ENCODE measurements at regions not wholly inside any gene's neighbourhood (a gene's known extent, or its start where the extent isn't known, plus 50 kb on each side); places are given as distances from the start of the nearest gene placed in this dataset.

- DNase-seq (no peak), ATAC-seq (no peak)
- intact Hi-C loops (cut with DNase I), result no loop called here
- no peaks in the 10 kb centered on the region for H3K27me3 ChIP-seq (ENCODE audit: insufficient read depth in 3 of 3, low read length in 2 of 3)
- no peak overlapping the region for H3K4me3 ChIP-seq
- 69 to 90% (median 88%) methylated on average over 3 of the region's 3 CpGs for WGBS, 3 donors
- no peaks in the 10 kb centered on the region for H3K36me3 ChIP-seq (ENCODE audit: insufficient read depth in 1 of 2, low read depth in 1 of 2)
- no peak for TF ChIP-seq CTCF (IDR thresholded peaks at IDR 0.05)
- no peak overlapping the region for H3K27ac ChIP-seq
- peaks cover 21% of the 10 kb centered on the region for H3K9me3 ChIP-seq
- no peaks in the 10 kb centered on the region for H3K4me1 ChIP-seq
These were observed 355.5 kb upstream of the HTR1E start for GRCh38 chr6:86581833-86582232.

GRCh38 chr6:86563197-86563596 lies 374.1 kb upstream of the HTR1E start:
- no peak for DNase-seq
- H3K36me3 ChIP-seq (ENCODE audit: insufficient read depth in 1 of 2, low read depth in 1 of 2), result no peaks in the 10 kb centered on the region
- no peaks in the 10 kb centered on the region for H3K4me1 ChIP-seq
- ATAC-seq, result no peak
- no peak overlapping the region for H3K27ac ChIP-seq
- intact Hi-C loops (cut with DNase I), result no loop called here
- no peak overlapping the region for H3K4me3 ChIP-seq
- TF ChIP-seq CTCF (IDR thresholded peaks at IDR 0.05), result no peak
- WGBS, 3 donors, result 75 to 91% (median 77%) methylated on average over 1 of the region's 1 CpG
- H3K9me3 ChIP-seq, result no peaks in the 10 kb centered on the region
- no peaks in the 10 kb centered on the region for H3K27me3 ChIP-seq (ENCODE audit: insufficient read depth in 3 of 3, low read length in 2 of 3)

- ATAC-seq (no peak), DNase-seq (no peak)
- no peak overlapping the region for H3K27ac ChIP-seq
- no peaks in the 10 kb centered on the region for H3K9me3 ChIP-seq
- no peak for TF ChIP-seq CTCF (IDR thresholded peaks at IDR 0.05)
- no peaks in the 10 kb centered on the region for H3K4me1 ChIP-seq
- no peaks in the 10 kb centered on the region for H3K27me3 ChIP-seq (ENCODE audit: insufficient read depth in 3 of 3, low read length in 2 of 3)
- H3K36me3 ChIP-seq (ENCODE audit: insufficient read depth in 1 of 2, low read depth in 1 of 2), result no peaks in the 10 kb centered on the region
- 43 to 66% (median 53%) methylated on average over 2 of the region's 2 CpGs for WGBS, 3 donors
- H3K4me3 ChIP-seq, result no peak overlapping the region
- intact Hi-C loops (cut with DNase I), result no loop called here
These were observed 379.0 kb upstream of the HTR1E start for GRCh38 chr6:86558318-86558717.

- 54 to 60% (median 58%) methylated on average over 2 of the region's 2 CpGs for WGBS, 3 donors
- Histone ChIP-seq H3K27me3 (ENCODE audit: insufficient read depth in 3 of 3, low read length in 2 of 3) (no peaks in the 10 kb centered on the region), H3K9me3 (no peaks in the 10 kb centered on the region), H3K27ac (no peak overlapping the region), H3K4me3 (no peak overlapping the region), H3K36me3 (ENCODE audit: insufficient read depth in 1 of 2, low read depth in 1 of 2) (no peaks in the 10 kb centered on the region), H3K4me1 (no peaks in the 10 kb centered on the region)
- intact Hi-C loops (cut with DNase I), result no loop called here
- no peak for DNase-seq
- no peak for TF ChIP-seq CTCF (IDR thresholded peaks at IDR 0.05)
- ATAC-seq, result no peak
These were observed 400.0 kb upstream of the HTR1E start for GRCh38 chr6:86537292-86537861.

- no peak for ATAC-seq
- TF ChIP-seq CTCF (IDR thresholded peaks at IDR 0.05), result no peak
These were observed 401.2 kb upstream of the HTR1E start for GRCh38 chr6:86536121-86536520.

More at GRCh38 chr6:86536121-86536520, 401.2 kb upstream of the HTR1E start:
- Histone ChIP-seq H3K4me1 (no peaks in the 10 kb centered on the region), H3K27ac (no peak overlapping the region), H3K4me3 (no peak overlapping the region), H3K9me3 (no peaks in the 10 kb centered on the region), H3K36me3 (ENCODE audit: insufficient read depth in 1 of 2, low read depth in 1 of 2) (no peaks in the 10 kb centered on the region), H3K27me3 (ENCODE audit: insufficient read depth in 3 of 3, low read length in 2 of 3) (no peaks in the 10 kb centered on the region)
- DNase-seq, result no peak
- intact Hi-C loops (cut with DNase I), result no loop called here

All from psoas muscle (tissue), 7 donors.